HG02588 (cell line): ENCODE measurements at regions not wholly inside any gene's neighbourhood (a gene's known extent, or its start where the extent isn't known, plus 50 kb on each side); places are given as distances from the start of the nearest gene placed in this dataset.

ENCODE experiments used
- ATAC-seq: cut with Tn5 transposase; IDR thresholded peaks from one replicate; pipeline ENCODE4 v1.9.1; 2021; ENCODE audit warnings: mild to moderate bottlenecking, moderate library complexity; ENCODE audit not compliant: unreplicated experiment

DNA sequence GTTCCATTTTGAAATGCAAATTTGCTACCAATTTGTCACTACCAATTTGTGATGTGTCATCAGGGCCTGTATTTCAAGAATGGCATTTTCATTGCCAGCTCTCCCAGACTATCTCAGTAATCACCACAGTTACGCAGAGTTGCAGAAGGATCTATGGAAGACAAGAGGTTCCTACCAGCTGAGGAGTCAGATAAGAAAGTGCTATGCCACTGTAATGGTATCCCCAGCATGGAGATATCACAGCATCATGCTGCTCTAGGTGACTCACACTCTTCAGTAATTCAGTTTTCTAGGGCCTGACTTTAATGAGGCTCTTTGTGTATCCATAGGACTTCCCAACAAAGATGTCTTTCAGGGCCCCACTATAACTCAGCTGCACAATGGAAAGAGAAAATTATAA is 490.3 kb downstream of the ARHGEF28 start:
- ATAC-seq = no peak

DNA sequence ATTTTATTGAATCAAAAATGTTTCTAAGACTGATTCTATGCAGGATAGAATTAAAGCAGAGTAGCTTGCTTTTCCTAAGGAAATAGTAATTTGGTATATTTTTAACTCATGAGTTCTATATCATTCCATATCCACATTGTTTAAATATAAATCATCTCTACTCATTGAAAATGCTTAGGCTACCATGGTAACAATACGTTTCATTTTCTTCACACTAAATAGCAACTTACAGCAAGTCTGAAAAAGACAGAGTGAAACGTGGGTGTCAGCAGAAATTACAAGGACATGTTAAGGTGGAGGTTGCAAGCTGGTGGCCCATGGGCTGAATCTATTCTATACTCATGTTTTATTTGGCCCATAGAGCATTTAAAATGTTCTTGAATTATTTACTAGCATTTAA is 487.9 kb downstream of the ARHGEF28 start:
- ATAC-seq = no peak

DNA sequence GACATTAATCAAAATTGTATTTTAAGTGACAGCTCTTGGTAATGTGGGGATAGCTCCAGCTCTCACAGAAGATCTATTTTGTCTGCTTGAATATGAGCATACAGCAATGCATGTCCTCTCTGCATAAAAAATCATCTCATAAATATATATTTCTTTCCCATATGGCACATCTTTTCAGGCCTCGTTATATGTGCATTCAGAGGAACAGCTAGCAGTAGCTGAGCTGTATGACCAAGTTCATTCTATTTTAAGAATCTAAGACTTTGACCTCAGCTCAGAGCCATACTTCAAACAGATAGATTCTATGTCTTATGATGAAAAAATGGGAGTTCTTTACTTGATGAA is 487.2 kb downstream of the ARHGEF28 start:
- ATAC-seq = no peak

DNA sequence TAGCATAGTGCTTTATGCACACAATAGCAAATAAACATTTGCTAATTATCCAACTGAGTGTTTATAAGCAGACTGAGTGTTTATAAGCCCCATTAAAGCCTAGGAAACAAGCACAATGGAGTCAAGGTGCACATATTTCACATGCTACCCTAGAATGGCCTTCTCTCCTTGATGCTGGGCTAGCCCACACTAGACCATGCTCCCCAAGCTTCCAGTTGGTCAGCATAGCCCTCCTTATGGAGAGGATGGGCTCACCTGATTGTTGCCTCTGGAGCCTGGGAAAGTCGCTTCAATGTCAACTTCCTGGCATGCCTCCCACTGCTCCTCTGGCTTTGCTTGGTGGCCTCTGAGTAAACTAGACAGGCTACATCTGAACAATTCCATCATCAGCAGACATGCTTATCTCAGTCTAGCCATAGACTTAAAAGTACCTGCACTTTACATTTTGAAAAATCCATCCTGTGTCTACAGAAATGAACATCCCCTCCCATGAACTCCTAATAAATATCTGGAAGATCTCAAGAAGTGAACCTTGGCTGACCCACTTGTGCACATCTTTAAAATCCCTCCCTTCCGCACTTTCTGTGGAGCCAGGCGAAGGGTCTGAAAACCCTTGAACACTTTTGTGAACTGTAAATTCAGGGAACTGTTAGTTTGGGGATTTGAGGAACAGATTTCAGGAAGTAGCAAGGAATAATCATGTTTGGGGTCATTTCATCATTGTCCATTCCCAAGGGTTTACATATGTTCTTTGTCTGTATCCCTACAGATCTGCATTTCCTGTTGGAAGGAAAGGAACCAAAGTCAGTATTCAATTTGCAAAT is 486.6 kb downstream of the ARHGEF28 start:
- no peak for ATAC-seq

- no peak for ATAC-seq
These were observed 485.8 kb downstream of the ARHGEF28 start for GRCh38 chr5:74111764-74112163.

DNA sequence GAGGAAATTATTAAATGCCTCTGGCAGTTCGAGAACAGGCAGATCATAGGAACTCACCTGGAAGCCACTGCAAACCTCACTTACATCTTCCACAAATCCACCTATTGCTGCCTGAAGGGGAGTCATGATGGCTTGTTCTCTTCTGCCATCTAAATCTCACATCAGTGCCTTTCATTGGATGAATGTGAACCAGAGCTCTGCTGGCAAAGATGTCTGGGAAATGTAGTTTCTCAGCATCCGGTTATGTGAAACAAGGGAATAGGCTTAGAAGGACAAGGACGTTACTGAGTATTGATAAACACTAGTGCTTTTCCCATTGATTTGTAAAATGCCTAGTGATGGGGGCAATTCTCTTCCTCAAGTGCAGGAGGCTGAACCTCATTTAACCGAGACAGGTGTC is 483.3 kb downstream of the ARHGEF28 start:
- no peak for ATAC-seq

DNA sequence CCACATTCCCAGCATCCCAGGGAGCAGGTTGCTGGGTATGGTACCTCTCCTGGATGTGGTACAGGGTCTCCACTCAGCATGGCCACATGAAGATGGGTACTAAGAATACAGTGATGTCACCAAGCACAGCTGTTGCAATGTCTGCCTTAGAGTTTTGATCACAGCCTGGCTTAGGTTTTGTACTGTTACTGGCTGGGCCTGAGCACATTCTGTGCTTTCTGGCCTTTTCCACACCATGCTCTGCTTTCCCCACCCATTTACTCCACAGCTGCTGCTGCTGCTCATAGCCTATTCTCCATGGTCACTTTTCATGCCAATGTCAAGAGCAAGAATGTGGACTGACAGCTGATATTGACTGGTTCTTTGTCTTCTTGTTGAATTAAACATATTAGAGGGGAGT is 481.9 kb downstream of the ARHGEF28 start:
- no peak for ATAC-seq

GRCh38 chr5:74105126-74105780 is 479.3 kb downstream of the ARHGEF28 start:
- ATAC-seq = no peak

DNA sequence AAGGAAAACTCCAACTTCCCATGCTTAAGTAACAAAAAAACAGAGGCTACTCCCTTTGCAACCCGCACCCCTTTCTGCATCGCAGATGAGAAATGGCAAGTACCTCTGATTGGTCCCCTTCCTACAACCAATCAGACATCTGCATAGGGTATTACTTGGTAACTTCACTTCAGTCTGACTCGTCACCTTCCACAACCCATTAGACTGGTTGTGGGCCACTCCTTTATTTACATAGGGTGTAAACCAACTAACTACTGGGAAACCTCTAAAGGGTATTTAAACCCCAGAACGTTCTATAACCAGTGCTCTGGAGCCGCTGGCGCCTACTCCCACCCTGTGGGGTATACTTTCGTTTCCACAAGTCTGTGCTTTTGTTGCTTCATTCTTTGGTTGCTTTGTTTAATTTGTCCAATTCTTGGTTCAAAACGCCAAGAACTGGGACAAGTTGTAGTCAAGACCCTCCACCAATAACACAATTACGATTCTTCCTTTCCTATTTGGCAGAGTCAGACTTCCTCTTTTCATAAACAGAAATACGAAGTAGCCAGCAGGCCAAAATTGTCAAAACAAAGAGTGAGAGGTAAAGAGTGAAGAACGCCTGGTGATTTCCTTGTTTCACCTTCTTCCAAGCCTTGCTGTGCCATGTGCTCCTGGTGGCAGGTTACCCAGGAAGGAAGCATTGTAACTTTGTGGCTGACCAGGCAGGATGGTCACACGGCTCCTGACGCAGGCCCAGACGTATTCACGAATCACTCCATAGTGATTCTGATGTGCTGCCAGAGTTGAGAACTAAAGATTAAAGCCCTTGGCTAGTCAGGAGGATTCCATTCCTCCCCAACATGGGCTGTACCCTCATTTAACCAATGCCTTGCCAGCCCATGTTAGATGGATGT is 477.4 kb downstream of the ARHGEF28 start:
- no peak for ATAC-seq

GRCh38 chr5:74100268-74100665 is 474.3 kb downstream of the ARHGEF28 start:
- no peak for ATAC-seq

DNA sequence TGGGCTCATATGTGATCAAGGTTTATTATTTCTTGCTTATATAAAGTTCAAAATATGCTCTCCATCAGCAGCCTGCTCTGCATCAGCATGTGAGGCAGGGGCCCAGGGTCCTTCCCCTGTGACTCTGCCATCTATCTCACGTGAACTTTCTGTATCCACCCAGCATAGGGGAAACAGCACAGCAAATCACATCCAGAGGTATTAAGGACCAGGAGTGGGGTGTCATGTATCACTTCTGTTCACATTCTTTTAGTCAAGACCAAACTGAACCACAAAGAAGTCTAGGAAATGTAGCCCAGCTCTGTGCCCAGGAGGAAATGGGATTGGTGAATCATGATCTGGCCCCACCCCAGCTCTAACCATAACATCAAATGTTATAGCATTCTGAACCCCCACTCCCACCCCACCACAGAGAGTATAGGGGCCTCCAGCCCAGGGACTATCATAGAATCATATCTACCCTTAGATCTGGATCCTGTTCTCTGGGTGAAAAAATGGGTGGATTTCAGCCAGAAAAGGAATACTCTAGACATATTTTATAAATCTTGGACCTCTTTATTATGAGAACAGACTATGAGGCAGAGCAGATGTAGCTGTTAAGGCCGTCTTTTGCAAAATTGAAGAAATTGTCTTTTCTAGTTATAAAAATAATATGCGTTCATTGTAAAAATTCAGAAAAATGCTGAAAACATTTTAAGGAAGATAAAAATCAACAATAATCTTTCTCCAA is 473.7 kb downstream of the ARHGEF28 start:
- ATAC-seq = no peak

- no peak for ATAC-seq
These were observed 472.9 kb downstream of the ARHGEF28 start for GRCh38 chr5:74098941-74099340.

- no peak for ATAC-seq
These were observed 472.5 kb downstream of the ARHGEF28 start for GRCh38 chr5:74098456-74098855.

- no peak for ATAC-seq
These were observed 470.3 kb downstream of the ARHGEF28 start for GRCh38 chr5:74096325-74096724.

DNA sequence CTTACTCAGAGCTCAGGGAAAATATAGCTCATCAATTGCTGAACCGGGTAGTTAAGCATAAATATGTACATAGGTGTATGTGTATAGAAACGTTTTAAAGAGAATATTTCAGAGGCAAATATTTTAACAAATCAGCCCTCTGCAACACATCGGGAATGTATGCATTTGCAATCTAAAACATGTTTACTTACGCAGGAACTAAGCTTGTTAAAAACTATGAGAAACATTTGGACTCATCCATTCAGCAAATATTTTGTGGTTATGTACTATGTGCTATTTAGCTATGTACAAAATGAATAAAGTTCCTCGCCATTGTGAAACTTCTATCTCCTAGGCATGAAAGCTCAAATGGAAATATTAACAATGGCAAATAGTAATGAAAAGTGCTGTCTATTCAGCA is 469.9 kb downstream of the ARHGEF28 start:
- ATAC-seq = no peak

GRCh38 chr5:74094782-74095108 is 468.7 kb downstream of the ARHGEF28 start:
- no peak for ATAC-seq

GRCh38 chr5:74094096-74094781 is 468.2 kb downstream of the ARHGEF28 start:
- ATAC-seq = no peak

GRCh38 chr5:74093561-74093960 is 467.6 kb downstream of the ARHGEF28 start:
- ATAC-seq = no peak

GRCh38 chr5:74092766-74093165 is 466.8 kb downstream of the ARHGEF28 start:
- ATAC-seq = no peak

DNA sequence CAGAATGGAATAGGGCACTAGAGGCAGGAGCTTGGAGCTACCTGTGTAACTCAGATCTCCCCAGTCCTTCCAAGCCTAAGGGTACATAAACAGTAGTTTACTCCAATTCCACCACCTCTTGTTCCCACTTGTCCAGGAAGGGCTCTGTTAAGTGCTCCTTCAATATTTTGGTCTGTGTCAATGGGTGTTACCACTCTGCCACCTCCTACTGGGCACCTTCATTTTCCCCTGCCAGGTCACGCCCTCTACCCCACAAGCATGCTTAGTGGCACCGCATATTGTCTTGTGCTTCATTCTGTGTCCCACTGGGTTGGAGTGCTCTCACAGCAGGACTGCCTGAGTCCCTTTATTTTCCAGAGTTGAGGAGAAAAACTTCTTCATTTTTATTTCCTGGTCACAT is 459.8 kb downstream of the ARHGEF28 start:
- ATAC-seq = no peak

GRCh38 chr5:74085186-74085585 is 459.2 kb downstream of the ARHGEF28 start:
- ATAC-seq = no peak
